ENCODE measurements at regions not wholly inside any gene's neighbourhood (a gene's known extent, or its start where the extent isn't known, plus 50 kb on each side); places are given as distances from the start of the nearest gene placed in this dataset.

- Mint-ChIP-seq H3K27me3 (peaks cover 80% of the 10 kb centered on the region), H3K36me3 (ENCODE audit: insufficient read depth) (no peaks in the 10 kb centered on the region), H3K4me3 (no peak overlapping the region), H3K27ac (ENCODE audit: low read depth) (no peak overlapping the region), H3K9me3 (no peaks in the 10 kb centered on the region), H3K4me1 (no peaks in the 10 kb centered on the region)
- DNase-seq (ENCODE audit: low spot score in 2 of 2) (no peak), ATAC-seq (replicated peaks; ENCODE audit: extremely low read depth, poor library complexity, severe bottlenecking) (no peak)
Observed at GRCh38 chr2:31729065-31729439, 148.3 kb upstream of the SRD5A2 start.

- ATAC-seq (replicated peaks; ENCODE audit: extremely low read depth, poor library complexity, severe bottlenecking) (no peak), DNase-seq (ENCODE audit: low spot score in 2 of 2) (no peak)
- Mint-ChIP-seq H3K27me3 (peaks cover 80% of the 10 kb centered on the region), H3K27ac (ENCODE audit: low read depth) (no peak overlapping the region), H3K9me3 (no peaks in the 10 kb centered on the region), H3K4me1 (no peaks in the 10 kb centered on the region), H3K36me3 (ENCODE audit: insufficient read depth) (no peaks in the 10 kb centered on the region), H3K4me3 (no peak overlapping the region)
Observed at GRCh38 chr2:31728406-31729064, 147.8 kb upstream of the SRD5A2 start.

GRCh38 chr2:31726457-31726856 is 145.7 kb upstream of the SRD5A2 start:
- no peak overlapping the region for H3K27ac Mint-ChIP-seq (ENCODE audit: low read depth)
- no peaks in the 10 kb centered on the region for H3K4me1 Mint-ChIP-seq
- DNase-seq (ENCODE audit: low spot score in 2 of 2) = no peak
- no peaks in the 10 kb centered on the region for H3K36me3 Mint-ChIP-seq (ENCODE audit: insufficient read depth)
- H3K4me3 Mint-ChIP-seq = no peak overlapping the region
- peaks cover 80% of the 10 kb centered on the region for H3K27me3 Mint-ChIP-seq
- H3K9me3 Mint-ChIP-seq = no peaks in the 10 kb centered on the region
- no peak for ATAC-seq (replicated peaks; ENCODE audit: extremely low read depth, poor library complexity, severe bottlenecking)

- Mint-ChIP-seq H3K27me3 (peaks cover 80% of the 10 kb centered on the region), H3K4me3 (no peak overlapping the region), H3K9me3 (no peaks in the 10 kb centered on the region), H3K4me1 (no peaks in the 10 kb centered on the region), H3K36me3 (ENCODE audit: insufficient read depth) (no peaks in the 10 kb centered on the region), H3K27ac (ENCODE audit: low read depth) (no peak overlapping the region)
- DNase-seq (ENCODE audit: low spot score in 2 of 2) (no peak), ATAC-seq (replicated peaks; ENCODE audit: extremely low read depth, poor library complexity, severe bottlenecking) (no peak)
Observed at GRCh38 chr2:31725444-31725843, 144.7 kb upstream of the SRD5A2 start.

GRCh38 chr2:31711737-31712136 is 131.0 kb upstream of the SRD5A2 start:
- Mint-ChIP-seq H3K36me3 (ENCODE audit: insufficient read depth) (no peaks in the 10 kb centered on the region), H3K4me3 (no peak overlapping the region), H3K9me3 (peaks cover 4% of the 10 kb centered on the region), H3K27me3 (peaks cover 89% of the 10 kb centered on the region), H3K27ac (ENCODE audit: low read depth) (no peak overlapping the region), H3K4me1 (no peaks in the 10 kb centered on the region)
- no peak for ATAC-seq (replicated peaks; ENCODE audit: extremely low read depth, poor library complexity, severe bottlenecking)
- DNase-seq (ENCODE audit: low spot score in 2 of 2) = no peak

- no peak overlapping the region for H3K27ac Mint-ChIP-seq (ENCODE audit: low read depth)
- peaks cover 78% of the 10 kb centered on the region for H3K27me3 Mint-ChIP-seq
- no peak overlapping the region for H3K4me3 Mint-ChIP-seq
- DNase-seq (ENCODE audit: low spot score in 2 of 2) = no peak
- H3K36me3 Mint-ChIP-seq (ENCODE audit: insufficient read depth) = peaks cover 2% of the 10 kb centered on the region
- ATAC-seq (replicated peaks; ENCODE audit: extremely low read depth, poor library complexity, severe bottlenecking) = no peak
- no peaks in the 10 kb centered on the region for H3K4me1 Mint-ChIP-seq
- H3K9me3 Mint-ChIP-seq = peaks cover 4% of the 10 kb centered on the region
Observed at GRCh38 chr2:31710121-31710520, 129.4 kb upstream of the SRD5A2 start.

- H3K27ac Mint-ChIP-seq (ENCODE audit: low read depth) = no peak overlapping the region
- H3K9me3 Mint-ChIP-seq = peaks cover 3% of the 10 kb centered on the region
Observed at GRCh38 chr2:31707992-31708391, 127.3 kb upstream of the SRD5A2 start.

GRCh38 chr2:31704561-31705212 is 123.9 kb upstream of the SRD5A2 start:
- Mint-ChIP-seq H3K4me3 (no peak overlapping the region), H3K9me3 (peaks cover 12% of the 10 kb centered on the region), H3K27me3 (peaks cover 27% of the 10 kb centered on the region), H3K4me1 (no peaks in the 10 kb centered on the region), H3K27ac (ENCODE audit: low read depth) (no peak overlapping the region), H3K36me3 (ENCODE audit: insufficient read depth) (peaks cover 2% of the 10 kb centered on the region)
- no peak for DNase-seq (ENCODE audit: low spot score in 2 of 2)
- ATAC-seq (replicated peaks; ENCODE audit: extremely low read depth, poor library complexity, severe bottlenecking) = no peak

More at GRCh38 chr2:31707992-31708391, 127.3 kb upstream of the SRD5A2 start:
- peaks cover 57% of the 10 kb centered on the region for H3K27me3 Mint-ChIP-seq
- H3K4me1 Mint-ChIP-seq = no peaks in the 10 kb centered on the region
- H3K36me3 Mint-ChIP-seq (ENCODE audit: insufficient read depth) = peaks cover 2% of the 10 kb centered on the region
- no peak for ATAC-seq (replicated peaks; ENCODE audit: extremely low read depth, poor library complexity, severe bottlenecking)
- DNase-seq (ENCODE audit: low spot score in 2 of 2) = no peak
- no peak overlapping the region for H3K4me3 Mint-ChIP-seq

- DNase-seq (ENCODE audit: low spot score in 2 of 2) (no peak), ATAC-seq (replicated peaks; ENCODE audit: extremely low read depth, poor library complexity, severe bottlenecking) (no peak)
- Mint-ChIP-seq H3K27me3 (peaks cover 21% of the 10 kb centered on the region), H3K4me3 (no peak overlapping the region), H3K4me1 (no peaks in the 10 kb centered on the region), H3K36me3 (ENCODE audit: insufficient read depth) (peaks cover 2% of the 10 kb centered on the region), H3K27ac (ENCODE audit: low read depth) (no peak overlapping the region), H3K9me3 (peaks cover 18% of the 10 kb centered on the region)
Observed at GRCh38 chr2:31703253-31703652, 122.5 kb upstream of the SRD5A2 start.

- no peak for ATAC-seq (replicated peaks; ENCODE audit: extremely low read depth, poor library complexity, severe bottlenecking)
- no peak for DNase-seq (ENCODE audit: low spot score in 2 of 2)
- Mint-ChIP-seq H3K27ac (ENCODE audit: low read depth) (no peak overlapping the region), H3K4me3 (no peak overlapping the region), H3K27me3 (no peaks in the 10 kb centered on the region), H3K36me3 (ENCODE audit: insufficient read depth) (no peaks in the 10 kb centered on the region), H3K4me1 (no peaks in the 10 kb centered on the region), H3K9me3 (peaks cover 35% of the 10 kb centered on the region)
Observed at GRCh38 chr2:31698722-31699121, 118.0 kb upstream of the SRD5A2 start.

- H3K36me3 Mint-ChIP-seq (ENCODE audit: insufficient read depth) = no peaks in the 10 kb centered on the region
- H3K9me3 Mint-ChIP-seq = peaks cover 39% of the 10 kb centered on the region
- DNase-seq (ENCODE audit: low spot score in 2 of 2) = no peak
- no peaks in the 10 kb centered on the region for H3K4me1 Mint-ChIP-seq
- ATAC-seq (replicated peaks; ENCODE audit: extremely low read depth, poor library complexity, severe bottlenecking) = no peak
- H3K4me3 Mint-ChIP-seq = no peak overlapping the region
- no peak overlapping the region for H3K27ac Mint-ChIP-seq (ENCODE audit: low read depth)
- H3K27me3 Mint-ChIP-seq = no peaks in the 10 kb centered on the region
Observed at GRCh38 chr2:31696068-31696467, 115.3 kb upstream of the SRD5A2 start.

- Mint-ChIP-seq H3K36me3 (ENCODE audit: insufficient read depth) (no peaks in the 10 kb centered on the region), H3K27ac (ENCODE audit: low read depth) (no peak overlapping the region), H3K27me3 (no peaks in the 10 kb centered on the region), H3K9me3 (peaks cover 32% of the 10 kb centered on the region), H3K4me3 (no peak overlapping the region), H3K4me1 (no peaks in the 10 kb centered on the region)
- no peak for ATAC-seq (replicated peaks; ENCODE audit: extremely low read depth, poor library complexity, severe bottlenecking)
- DNase-seq (ENCODE audit: low spot score in 2 of 2) = no peak
Observed at GRCh38 chr2:31694444-31694843, 113.7 kb upstream of the SRD5A2 start.

- ATAC-seq (replicated peaks; ENCODE audit: extremely low read depth, poor library complexity, severe bottlenecking) (no peak), DNase-seq (ENCODE audit: low spot score in 2 of 2) (no peak)
- no peaks in the 10 kb centered on the region for H3K36me3 Mint-ChIP-seq (ENCODE audit: insufficient read depth)
- no peaks in the 10 kb centered on the region for H3K27me3 Mint-ChIP-seq
- no peaks in the 10 kb centered on the region for H3K4me1 Mint-ChIP-seq
- H3K4me3 Mint-ChIP-seq = no peak overlapping the region
- peaks cover 27% of the 10 kb centered on the region for H3K9me3 Mint-ChIP-seq
- H3K27ac Mint-ChIP-seq (ENCODE audit: low read depth) = no peak overlapping the region
Observed at GRCh38 chr2:31693882-31694281, 113.1 kb upstream of the SRD5A2 start.
